ENCODE measurements at regions not wholly inside any gene's neighbourhood (a gene's known extent, or its start where the extent isn't known, plus 50 kb on each side); places are given as distances from the start of the nearest gene placed in this dataset.

DNA sequence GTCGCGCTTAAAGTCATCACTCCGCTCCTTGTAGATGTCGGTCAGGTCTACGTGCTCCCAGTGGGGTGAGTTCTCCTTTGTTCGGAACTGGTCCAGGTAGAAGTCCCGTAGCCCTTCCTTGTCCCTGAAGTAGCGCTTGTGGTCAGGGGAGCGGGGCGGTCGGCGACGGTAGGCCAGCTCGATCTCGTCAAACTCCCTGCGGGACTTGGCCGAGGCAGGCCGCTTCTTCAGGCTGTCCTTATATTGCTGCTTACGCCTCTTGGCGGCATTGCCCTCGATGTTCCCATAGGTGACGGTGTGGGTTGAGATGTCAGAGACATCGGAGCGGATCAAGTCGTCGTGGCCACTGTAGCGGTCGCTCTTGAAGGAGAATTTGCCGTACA lies 367.2 kb downstream of the EMP1 start:
- H3K4me3 ChIP-seq (ENCODE audit: low read depth in 1 of 5, low read length in 5 of 5): no peak overlapping the region
- peaks cover 0 to 9% (median 3%) of the 10 kb centered on the region in 5 donors for H3K4me1 ChIP-seq (ENCODE audit: control insufficient read depth in 5 of 5, insufficient read depth in 5 of 5, low read length in 5 of 5)
- H3K9me3 ChIP-seq (ENCODE audit: control insufficient read depth in 5 of 5, low read length in 5 of 5): no peaks in the 10 kb centered on the region
- no peak overlapping the region for H3K27ac ChIP-seq (ENCODE audit: low read depth, low read length)
- peaks cover 0 to 5% (median 3%) of the 10 kb centered on the region in 5 donors for H3K36me3 ChIP-seq (ENCODE audit: control insufficient read depth in 5 of 5, insufficient read depth in 5 of 5, low read length in 5 of 5)
- no peak overlapping the region for H3K9ac ChIP-seq (ENCODE audit: low read length in 5 of 5)
- no peaks in the 10 kb centered on the region for H3K27me3 ChIP-seq (ENCODE audit: control insufficient read depth in 5 of 5, insufficient read depth in 4 of 5, low read length in 5 of 5)

DNA sequence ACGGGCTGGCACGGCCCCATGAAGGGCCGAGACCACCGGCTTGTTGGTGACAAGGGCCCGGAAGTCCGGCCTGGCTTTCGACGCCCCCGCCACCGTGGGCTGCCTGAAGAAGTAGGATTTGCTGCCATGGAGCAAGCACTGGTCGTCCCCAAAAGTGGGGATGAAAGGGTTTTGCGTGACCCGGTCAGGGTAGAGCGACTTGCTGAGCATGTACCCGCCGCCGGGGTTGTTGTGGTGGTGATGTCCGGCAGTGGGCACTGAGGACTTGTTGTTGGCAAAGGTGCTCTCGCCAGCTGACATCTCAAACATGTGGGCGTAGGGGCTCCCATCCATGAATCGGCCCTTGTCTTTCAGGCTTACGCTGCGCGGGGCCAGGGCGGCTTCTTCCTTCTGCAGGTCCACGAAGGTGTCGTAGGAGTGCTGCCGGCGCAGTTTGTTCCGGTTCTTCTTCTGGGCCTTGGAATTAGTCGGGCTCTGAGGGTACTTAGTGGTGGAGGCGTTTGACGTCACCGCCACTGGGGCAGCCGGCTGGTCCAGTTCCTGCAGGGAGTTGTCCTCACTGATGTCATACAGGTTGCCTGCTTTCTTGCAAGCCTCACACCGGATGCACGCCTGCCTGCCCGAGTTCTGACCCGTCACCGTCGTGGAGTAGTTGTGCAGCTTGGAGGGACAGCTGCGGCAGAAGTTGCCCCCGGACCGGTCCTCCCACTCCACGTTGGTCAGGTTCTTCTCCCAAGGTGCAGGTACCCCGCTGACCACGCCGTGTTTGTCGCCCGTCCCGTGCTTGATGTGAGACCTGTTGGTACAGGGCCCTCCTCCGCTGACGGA lies 366.6 kb downstream of the EMP1 start:
- Histone ChIP-seq H3K4me1 (ENCODE audit: control insufficient read depth in 5 of 5, insufficient read depth in 5 of 5, low read length in 5 of 5) (peaks cover 0 to 9% (median 3%) of the 10 kb centered on the region in 5 donors), H3K9ac (ENCODE audit: low read length in 5 of 5) (no peak overlapping the region), H3K4me3 (ENCODE audit: low read depth in 1 of 5, low read length in 5 of 5) (no peak overlapping the region), H3K27me3 (ENCODE audit: control insufficient read depth in 5 of 5, insufficient read depth in 4 of 5, low read length in 5 of 5) (no peaks in the 10 kb centered on the region), H3K9me3 (ENCODE audit: control insufficient read depth in 5 of 5, low read length in 5 of 5) (no peaks in the 10 kb centered on the region), H3K27ac (ENCODE audit: low read depth, low read length) (no peak overlapping the region), H3K36me3 (ENCODE audit: control insufficient read depth in 5 of 5, insufficient read depth in 5 of 5, low read length in 5 of 5) (peaks cover 0 to 5% (median 3%) of the 10 kb centered on the region in 5 donors)

DNA sequence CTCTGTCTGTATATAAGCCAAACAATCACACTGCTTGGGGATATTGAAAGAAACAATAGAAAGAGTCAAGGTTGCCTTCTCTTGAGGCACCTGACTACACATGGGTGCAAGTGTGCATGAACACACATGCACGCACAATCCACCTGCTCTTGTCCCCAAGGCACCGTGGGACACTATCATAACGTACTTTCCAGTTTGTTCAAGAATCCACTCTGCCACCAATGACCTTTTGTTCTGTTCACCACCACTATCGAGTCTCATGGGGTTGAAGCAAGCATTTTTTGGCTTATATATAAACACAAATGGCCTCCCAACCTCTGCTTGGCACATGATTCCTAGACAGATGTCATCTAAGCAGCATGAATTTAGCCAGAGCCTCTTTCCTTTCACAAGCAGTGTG lies 365.4 kb downstream of the EMP1 start:
- Histone ChIP-seq H3K9ac (ENCODE audit: low read length in 5 of 5) (no peak overlapping the region), H3K27ac (ENCODE audit: low read depth, low read length) (no peak overlapping the region), H3K27me3 (ENCODE audit: control insufficient read depth in 5 of 5, insufficient read depth in 4 of 5, low read length in 5 of 5) (no peaks in the 10 kb centered on the region), H3K4me3 (ENCODE audit: low read depth in 1 of 5, low read length in 5 of 5) (no peak overlapping the region), H3K36me3 (ENCODE audit: control insufficient read depth in 5 of 5, insufficient read depth in 5 of 5, low read length in 5 of 5) (peaks cover 0 to 5% (median 3%) of the 10 kb centered on the region in 5 donors), H3K9me3 (ENCODE audit: control insufficient read depth in 5 of 5, low read length in 5 of 5) (no peaks in the 10 kb centered on the region), H3K4me1 (ENCODE audit: control insufficient read depth in 5 of 5, insufficient read depth in 5 of 5, low read length in 5 of 5) (peaks cover 0 to 9% (median 3%) of the 10 kb centered on the region in 5 donors)

DNA sequence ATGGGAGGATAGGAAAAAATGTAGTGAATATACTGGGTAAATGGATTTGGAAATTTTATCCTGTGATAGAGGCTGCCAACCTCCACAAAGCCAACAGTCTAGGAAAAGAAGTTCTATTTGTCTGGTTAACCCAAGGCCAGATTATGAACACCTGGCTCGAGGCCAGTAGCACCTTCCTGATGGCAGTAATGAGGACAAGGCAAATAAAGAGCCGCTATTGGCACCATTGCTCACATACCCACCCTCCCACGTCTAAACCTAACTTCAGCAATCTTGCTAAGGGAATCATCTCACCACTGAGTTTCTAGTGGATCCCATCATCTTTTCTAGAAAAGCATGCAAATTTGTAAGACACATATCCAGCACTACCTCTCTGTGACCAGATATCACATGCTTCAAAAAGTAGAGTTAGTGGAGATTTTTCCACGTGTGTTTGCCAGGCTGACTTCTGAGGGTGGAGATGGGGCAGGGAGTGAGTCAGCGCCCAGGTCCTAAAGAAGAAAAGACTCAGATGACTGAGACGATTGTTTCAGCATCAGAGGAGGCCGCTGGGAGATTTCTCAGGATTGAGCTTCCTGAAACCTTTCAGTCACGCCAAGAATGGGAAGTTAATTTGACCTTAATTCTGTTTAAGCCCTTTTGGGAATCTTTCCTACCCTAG lies 362.9 kb downstream of the EMP1 start:
- Histone ChIP-seq H3K27ac (ENCODE audit: low read depth, low read length) (no peak overlapping the region), H3K36me3 (ENCODE audit: control insufficient read depth in 5 of 5, insufficient read depth in 5 of 5, low read length in 5 of 5) (peaks cover 0 to 5% (median 3%) of the 10 kb centered on the region in 5 donors), H3K4me1 (ENCODE audit: control insufficient read depth in 5 of 5, insufficient read depth in 5 of 5, low read length in 5 of 5) (peaks cover 0 to 8% (median 3%) of the 10 kb centered on the region in 5 donors)

DNA sequence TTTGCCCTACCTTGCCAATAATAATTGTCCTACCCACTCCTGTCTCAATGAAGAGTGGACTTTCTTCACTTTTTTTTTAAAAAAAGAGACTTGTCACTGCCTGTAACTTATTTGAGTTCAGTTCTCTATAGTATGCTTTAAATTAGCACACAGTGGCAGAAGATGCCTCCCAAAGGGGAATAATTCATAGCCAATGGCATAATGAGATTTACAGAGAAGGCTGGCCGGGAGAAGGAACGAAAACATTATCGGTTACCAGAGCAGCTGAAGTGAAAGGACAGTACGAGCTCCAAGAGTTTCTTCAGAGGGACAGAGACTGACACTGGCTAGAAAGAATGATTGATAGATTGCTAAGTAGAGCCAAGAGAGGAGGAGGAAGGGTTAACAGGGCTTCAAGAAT lies 356.3 kb downstream of the EMP1 start:
- no peaks in the 10 kb centered on the region for H3K27me3 ChIP-seq (ENCODE audit: control insufficient read depth in 5 of 5, insufficient read depth in 4 of 5, low read length in 5 of 5)
- no peaks in the 10 kb centered on the region for H3K36me3 ChIP-seq (ENCODE audit: control insufficient read depth in 5 of 5, insufficient read depth in 5 of 5, low read length in 5 of 5)
- no peak overlapping the region for H3K4me3 ChIP-seq (ENCODE audit: low read depth in 1 of 5, low read length in 5 of 5)
- H3K9me3 ChIP-seq (ENCODE audit: control insufficient read depth in 5 of 5, low read length in 5 of 5): peaks cover 0 to 3% (median 0%) of the 10 kb centered on the region in 5 donors
- no peaks in the 10 kb centered on the region for H3K4me1 ChIP-seq (ENCODE audit: control insufficient read depth in 5 of 5, insufficient read depth in 5 of 5, low read length in 5 of 5)
- no peak overlapping the region for H3K27ac ChIP-seq (ENCODE audit: low read depth, low read length)
- no peak overlapping the region for H3K9ac ChIP-seq (ENCODE audit: low read length in 5 of 5)

More for the DNA sequence above, 362.9 kb downstream of the EMP1 start:
- Histone ChIP-seq H3K9me3 (ENCODE audit: control insufficient read depth in 5 of 5, low read length in 5 of 5) (no peaks in the 10 kb centered on the region), H3K9ac (ENCODE audit: low read length in 5 of 5) (no peak overlapping the region), H3K4me3 (ENCODE audit: low read depth in 1 of 5, low read length in 5 of 5) (no peak overlapping the region), H3K27me3 (ENCODE audit: control insufficient read depth in 5 of 5, insufficient read depth in 4 of 5, low read length in 5 of 5) (no peaks in the 10 kb centered on the region)

DNA sequence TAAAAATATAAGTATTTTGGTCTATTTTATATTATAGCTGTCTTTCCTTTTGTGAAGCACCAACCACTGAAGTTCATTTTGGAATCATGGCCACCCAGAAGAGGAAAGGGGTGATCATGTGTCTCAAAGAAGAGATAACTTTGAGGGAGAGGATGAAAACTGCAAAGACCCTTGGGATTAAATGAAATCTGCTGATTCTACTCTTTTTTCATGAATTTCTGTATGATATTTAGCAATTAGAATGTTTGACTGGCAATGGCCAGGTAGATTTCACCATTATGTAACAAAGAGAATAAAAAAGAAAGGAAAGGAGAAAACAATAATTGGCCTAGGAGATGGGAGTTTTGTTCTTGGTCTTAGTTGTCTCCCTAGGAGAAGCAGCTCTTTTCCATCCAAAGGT lies 350.8 kb downstream of the EMP1 start:
- no peak overlapping the region for H3K27ac ChIP-seq (ENCODE audit: low read depth, low read length)

DNA sequence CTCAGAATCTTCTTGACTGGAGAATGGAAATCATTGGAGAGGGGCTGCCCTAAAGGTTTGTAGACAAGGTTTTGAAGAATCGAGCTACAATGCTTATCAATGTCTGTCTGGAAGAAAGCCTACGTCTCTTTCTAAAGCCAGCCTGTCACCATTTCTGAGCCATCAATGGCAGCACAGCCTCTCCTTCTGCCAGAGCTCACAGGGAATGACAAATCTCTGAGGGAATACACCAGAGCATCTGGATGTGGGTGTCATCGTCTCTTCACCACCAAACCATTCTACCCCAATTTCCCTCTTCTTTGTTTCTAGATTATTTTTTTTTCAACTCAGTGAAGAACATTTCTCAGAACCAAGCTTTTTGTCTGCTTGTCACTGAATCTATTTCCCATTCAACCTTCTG lies 349.7 kb downstream of the EMP1 start:
- no peaks in the 10 kb centered on the region for H3K27me3 ChIP-seq (ENCODE audit: control insufficient read depth in 5 of 5, insufficient read depth in 4 of 5, low read length in 5 of 5)
- H3K27ac ChIP-seq (ENCODE audit: low read depth, low read length): no peak overlapping the region
- H3K4me1 ChIP-seq (ENCODE audit: control insufficient read depth in 5 of 5, insufficient read depth in 5 of 5, low read length in 5 of 5): no peaks in the 10 kb centered on the region
- H3K9ac ChIP-seq (ENCODE audit: low read length in 5 of 5): no peak overlapping the region
- H3K9me3 ChIP-seq (ENCODE audit: control insufficient read depth in 5 of 5, low read length in 5 of 5): no peaks in the 10 kb centered on the region
- H3K4me3 ChIP-seq (ENCODE audit: low read depth in 1 of 5, low read length in 5 of 5): no peak overlapping the region
- no peaks in the 10 kb centered on the region for H3K36me3 ChIP-seq (ENCODE audit: control insufficient read depth in 5 of 5, insufficient read depth in 5 of 5, low read length in 5 of 5)

More for the DNA sequence above, 350.8 kb downstream of the EMP1 start:
- no peak overlapping the region for H3K4me3 ChIP-seq (ENCODE audit: low read depth in 1 of 5, low read length in 5 of 5)
- no peak overlapping the region for H3K9ac ChIP-seq (ENCODE audit: low read length in 5 of 5)
- H3K36me3 ChIP-seq (ENCODE audit: control insufficient read depth in 5 of 5, insufficient read depth in 5 of 5, low read length in 5 of 5): no peaks in the 10 kb centered on the region
- H3K9me3 ChIP-seq (ENCODE audit: control insufficient read depth in 5 of 5, low read length in 5 of 5): peaks cover 0 to 3% (median 0%) of the 10 kb centered on the region in 5 donors
- H3K27me3 ChIP-seq (ENCODE audit: control insufficient read depth in 5 of 5, insufficient read depth in 4 of 5, low read length in 5 of 5): no peaks in the 10 kb centered on the region
- no peaks in the 10 kb centered on the region for H3K4me1 ChIP-seq (ENCODE audit: control insufficient read depth in 5 of 5, insufficient read depth in 5 of 5, low read length in 5 of 5)

DNA sequence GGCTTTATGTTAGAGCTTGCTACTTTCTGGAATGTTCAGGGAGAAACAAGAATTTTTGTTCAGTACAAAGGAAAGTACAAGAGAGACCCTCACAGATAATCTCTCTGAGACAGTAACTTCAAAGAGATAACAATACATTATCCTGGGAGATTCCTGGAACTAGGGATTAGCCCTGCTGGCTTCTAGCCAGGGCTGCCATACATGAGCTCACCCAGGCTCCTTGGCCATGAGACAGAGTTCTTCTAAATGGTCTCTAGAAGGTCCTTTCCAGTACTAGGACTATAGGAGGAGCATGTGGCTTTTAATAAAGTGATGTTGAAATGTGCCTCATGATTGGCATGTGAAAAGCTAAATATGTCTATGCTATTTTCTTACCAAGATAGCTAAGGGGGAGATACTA lies 342.5 kb downstream of the EMP1 start:
- no peaks in the 10 kb centered on the region for H3K9me3 ChIP-seq (ENCODE audit: control insufficient read depth in 5 of 5, low read length in 5 of 5)
- no peaks in the 10 kb centered on the region for H3K36me3 ChIP-seq (ENCODE audit: control insufficient read depth in 5 of 5, insufficient read depth in 5 of 5, low read length in 5 of 5)
- H3K9ac ChIP-seq (ENCODE audit: low read length in 5 of 5): no peak overlapping the region
- peaks cover 0 to 7% (median 6%) of the 10 kb centered on the region in 5 donors for H3K4me1 ChIP-seq (ENCODE audit: control insufficient read depth in 5 of 5, insufficient read depth in 5 of 5, low read length in 5 of 5)
- no peak overlapping the region for H3K27ac ChIP-seq (ENCODE audit: low read depth, low read length)
- no peak overlapping the region for H3K4me3 ChIP-seq (ENCODE audit: low read depth in 1 of 5, low read length in 5 of 5)
- no peaks in the 10 kb centered on the region for H3K27me3 ChIP-seq (ENCODE audit: control insufficient read depth in 5 of 5, insufficient read depth in 4 of 5, low read length in 5 of 5)

DNA sequence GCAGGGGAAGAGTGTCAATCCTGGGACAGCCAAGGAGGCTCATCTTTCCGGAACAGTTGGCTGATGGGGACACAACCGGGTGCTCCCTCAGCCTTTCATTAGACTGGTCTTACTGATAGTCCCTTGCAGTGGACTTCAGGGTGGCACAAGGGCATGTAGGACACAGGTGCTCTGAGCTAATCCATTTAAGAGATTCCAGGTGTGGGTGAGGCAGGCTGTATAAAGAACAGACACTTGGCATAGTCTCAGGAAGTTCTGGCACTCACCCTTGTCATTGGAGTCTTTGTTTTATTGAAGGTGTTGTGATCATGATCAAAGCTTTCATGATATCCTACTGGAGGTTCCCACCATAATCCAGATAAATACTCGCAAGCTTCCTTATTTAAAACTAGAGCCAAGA lies 341.6 kb downstream of the EMP1 start:
- no peaks in the 10 kb centered on the region for H3K9me3 ChIP-seq (ENCODE audit: control insufficient read depth in 5 of 5, low read length in 5 of 5)
- H3K4me3 ChIP-seq (ENCODE audit: low read depth in 1 of 5, low read length in 5 of 5): no peak overlapping the region
- no peak overlapping the region for H3K27ac ChIP-seq (ENCODE audit: low read depth, low read length)
- H3K27me3 ChIP-seq (ENCODE audit: control insufficient read depth in 5 of 5, insufficient read depth in 4 of 5, low read length in 5 of 5): no peaks in the 10 kb centered on the region
- H3K4me1 ChIP-seq (ENCODE audit: control insufficient read depth in 5 of 5, insufficient read depth in 5 of 5, low read length in 5 of 5): peaks cover 0 to 9% (median 6%) of the 10 kb centered on the region in 5 donors
- H3K9ac ChIP-seq (ENCODE audit: low read length in 5 of 5): no peak overlapping the region
- H3K36me3 ChIP-seq (ENCODE audit: control insufficient read depth in 5 of 5, insufficient read depth in 5 of 5, low read length in 5 of 5): no peaks in the 10 kb centered on the region

DNA sequence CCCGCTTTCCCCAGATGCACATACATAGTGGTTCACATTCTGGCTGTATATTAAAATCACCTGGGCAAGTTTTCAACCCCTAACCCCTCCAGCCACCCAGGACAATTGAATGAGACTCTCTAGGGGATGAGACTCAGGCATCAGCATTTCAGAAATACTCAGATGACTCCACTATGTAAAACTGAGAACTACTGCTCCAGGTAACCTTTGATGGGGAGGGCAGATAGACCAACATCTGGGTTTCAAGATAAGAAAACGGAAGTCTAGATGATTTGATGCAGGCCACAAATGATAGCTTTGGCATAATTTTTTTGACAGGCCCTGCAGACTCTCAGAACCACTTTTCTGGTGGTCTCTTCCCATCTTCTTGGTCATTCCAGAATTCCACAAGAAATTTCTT lies 341.1 kb downstream of the EMP1 start:
- Histone ChIP-seq H3K4me3 (ENCODE audit: low read depth in 1 of 5, low read length in 5 of 5) (no peak overlapping the region), H3K9me3 (ENCODE audit: control insufficient read depth in 5 of 5, low read length in 5 of 5) (no peaks in the 10 kb centered on the region), H3K36me3 (ENCODE audit: control insufficient read depth in 5 of 5, insufficient read depth in 5 of 5, low read length in 5 of 5) (no peaks in the 10 kb centered on the region), H3K27me3 (ENCODE audit: control insufficient read depth in 5 of 5, insufficient read depth in 4 of 5, low read length in 5 of 5) (no peaks in the 10 kb centered on the region), H3K4me1 (ENCODE audit: control insufficient read depth in 5 of 5, insufficient read depth in 5 of 5, low read length in 5 of 5) (peaks cover 0 to 9% (median 6%) of the 10 kb centered on the region in 5 donors), H3K9ac (ENCODE audit: low read length in 5 of 5) (no peak overlapping the region), H3K27ac (ENCODE audit: low read depth, low read length) (no peak overlapping the region)

Data from subcutaneous abdominal adipose tissue (tissue), 5 donors.